Tibial artery (tissue), 4 donors: ENCODE measurements at regions not wholly inside any gene's neighbourhood (a gene's known extent, or its start where the extent isn't known, plus 50 kb on each side); places are given as distances from the start of the nearest gene placed in this dataset.

Experiments used
- DNase-seq, 2 donors: peaks; one replicate each; pipeline ENCODE4 v3.0.0-alpha.2; 2019
- H3K27ac ChIP-seq, 2 donors: fragments of 200-600 bp; sonication (generic) in 1 of 2; 1 replicate in 1 of 2; 2 replicates in 1 of 2; pipeline ENCODE4 v1.5.1; 2018 to 2019; ENCODE audit warnings: mild to moderate bottlenecking in 1 of 2
- H3K27me3 ChIP-seq, 2 donors: fragments of 200-600 bp; sonication (generic) in 1 of 2; one replicate each; pipeline versions ENCODE4 v1.5.1 to v1.6.0; 2016 to 2019
- H3K36me3 ChIP-seq, 3 donors: fragments of 200-600 bp; sonication (generic) in 2 of 3; one replicate each; pipeline ENCODE4 v1.5.1; 2016 to 2019; ENCODE audit warnings: mild to moderate bottlenecking in 2 of 3
- H3K4me1 ChIP-seq, 4 donors: fragments of 200-600 bp; sonication (generic) in 2 of 4; 1 replicate in 3 of 4; 2 replicates in 1 of 4; pipeline ENCODE4 v1.5.1; 2016 to 2019
- H3K4me3 ChIP-seq, 2 donors: fragments of 200-600 bp; sonication (generic) in 1 of 2; 1 replicate in 1 of 2; 2 replicates in 1 of 2; pipeline ENCODE4 v1.5.1; 2018 to 2019; ENCODE audit warnings: mild to moderate bottlenecking in 2 of 2
- H3K9me3 ChIP-seq, 3 donors: fragments of 200-600 bp; sonication (generic) in 1 of 3; one replicate each; pipeline ENCODE4 v1.5.1; 2016 to 2019
- intact Hi-C: fragments of 100-400 bp; cut with DNase I; formaldehyde crosslinking; loops from one replicate; pipeline ENCODE4 v1.15.0; 2023; ENCODE audit warnings: low total_unique reads
- TF ChIP-seq, protein P1 (sequence below), 2 experiments: fragments of 200-600 bp in 1 of 2; fragments of 450-650 bp in 1 of 2; IDR thresholded peaks; one replicate each; pipeline ENCODE4 v1.5.1; 2017 to 2019; ENCODE audit warnings: antibody characterized with exemption in 2 of 2, mild to moderate bottlenecking in 1 of 2, moderate library complexity in 1 of 2

DNA sequence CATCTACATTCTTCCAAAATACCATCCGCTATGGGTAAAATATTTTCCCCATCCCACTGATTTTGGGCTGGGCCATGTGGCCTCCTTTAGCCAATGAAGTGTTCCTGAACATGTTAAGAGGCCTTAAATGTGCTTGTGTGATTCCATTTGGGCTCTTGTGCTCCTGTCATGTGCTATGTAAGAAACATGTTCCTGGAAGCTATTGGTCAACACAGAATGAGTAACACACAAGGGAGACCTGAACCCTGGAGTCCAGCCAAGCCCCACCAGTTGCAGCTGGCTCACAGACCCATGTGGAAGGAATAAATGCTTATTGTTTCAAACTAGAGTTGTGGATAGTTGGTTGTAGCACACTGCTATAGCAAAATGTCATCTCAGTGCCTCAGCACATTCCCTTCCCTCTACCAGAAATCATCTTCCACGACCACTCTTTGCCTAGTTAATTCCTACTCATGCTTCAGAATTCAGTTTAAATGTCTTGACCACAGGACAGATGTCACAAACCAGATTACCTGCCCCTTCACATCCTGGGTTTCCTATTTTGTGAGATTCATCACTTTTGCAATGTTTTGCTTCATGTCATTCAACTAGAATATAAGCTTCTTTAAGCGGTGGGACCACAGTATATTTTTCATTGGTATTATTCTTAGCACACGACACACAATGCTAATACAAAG, 217.3 kb upstream of the EEA1 start:
- H3K27ac ChIP-seq: no peak overlapping the region
- H3K27me3 ChIP-seq: no peaks in the 10 kb centered on the region
- TF ChIP-seq, protein P1, sequence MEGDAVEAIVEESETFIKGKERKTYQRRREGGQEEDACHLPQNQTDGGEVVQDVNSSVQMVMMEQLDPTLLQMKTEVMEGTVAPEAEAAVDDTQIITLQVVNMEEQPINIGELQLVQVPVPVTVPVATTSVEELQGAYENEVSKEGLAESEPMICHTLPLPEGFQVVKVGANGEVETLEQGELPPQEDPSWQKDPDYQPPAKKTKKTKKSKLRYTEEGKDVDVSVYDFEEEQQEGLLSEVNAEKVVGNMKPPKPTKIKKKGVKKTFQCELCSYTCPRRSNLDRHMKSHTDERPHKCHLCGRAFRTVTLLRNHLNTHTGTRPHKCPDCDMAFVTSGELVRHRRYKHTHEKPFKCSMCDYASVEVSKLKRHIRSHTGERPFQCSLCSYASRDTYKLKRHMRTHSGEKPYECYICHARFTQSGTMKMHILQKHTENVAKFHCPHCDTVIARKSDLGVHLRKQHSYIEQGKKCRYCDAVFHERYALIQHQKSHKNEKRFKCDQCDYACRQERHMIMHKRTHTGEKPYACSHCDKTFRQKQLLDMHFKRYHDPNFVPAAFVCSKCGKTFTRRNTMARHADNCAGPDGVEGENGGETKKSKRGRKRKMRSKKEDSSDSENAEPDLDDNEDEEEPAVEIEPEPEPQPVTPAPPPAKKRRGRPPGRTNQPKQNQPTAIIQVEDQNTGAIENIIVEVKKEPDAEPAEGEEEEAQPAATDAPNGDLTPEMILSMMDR (IDR thresholded peaks at IDR 0.05): no peak
- no peak for DNase-seq
- no peak overlapping the region for H3K4me3 ChIP-seq
- no peaks in the 10 kb centered on the region for H3K4me1 ChIP-seq
- H3K9me3 ChIP-seq: no peaks in the 10 kb centered on the region
- intact Hi-C loops: no loop called here
- H3K36me3 ChIP-seq: no peaks in the 10 kb centered on the region

DNA sequence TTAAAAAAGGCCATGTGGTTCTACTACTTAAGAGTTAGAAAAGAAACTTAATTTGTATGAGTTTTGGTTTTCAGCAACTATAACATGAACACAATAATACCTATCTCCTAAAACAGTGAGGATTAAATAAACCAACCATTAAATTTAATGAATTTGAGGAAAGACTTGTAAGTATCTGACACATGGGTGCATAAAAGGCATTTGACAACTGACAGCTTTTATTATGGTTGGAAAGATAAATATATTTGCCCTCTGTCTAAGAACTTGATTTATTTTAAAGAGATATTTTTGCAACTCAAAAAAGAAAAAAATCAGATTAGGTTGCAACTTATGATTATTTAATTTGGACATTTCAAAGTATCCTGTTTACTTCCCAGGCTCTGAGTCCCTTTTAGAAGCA, 217.9 kb upstream of the EEA1 start:
- no peaks in the 10 kb centered on the region for H3K9me3 ChIP-seq
- DNase-seq: no peak
- H3K4me1 ChIP-seq: no peaks in the 10 kb centered on the region
- TF ChIP-seq, protein P1 (IDR thresholded peaks at IDR 0.05): no peak
- H3K4me3 ChIP-seq: no peak overlapping the region
- no peaks in the 10 kb centered on the region for H3K27me3 ChIP-seq
- no peaks in the 10 kb centered on the region for H3K36me3 ChIP-seq
- intact Hi-C loops: no loop called here
- no peak overlapping the region for H3K27ac ChIP-seq

DNA sequence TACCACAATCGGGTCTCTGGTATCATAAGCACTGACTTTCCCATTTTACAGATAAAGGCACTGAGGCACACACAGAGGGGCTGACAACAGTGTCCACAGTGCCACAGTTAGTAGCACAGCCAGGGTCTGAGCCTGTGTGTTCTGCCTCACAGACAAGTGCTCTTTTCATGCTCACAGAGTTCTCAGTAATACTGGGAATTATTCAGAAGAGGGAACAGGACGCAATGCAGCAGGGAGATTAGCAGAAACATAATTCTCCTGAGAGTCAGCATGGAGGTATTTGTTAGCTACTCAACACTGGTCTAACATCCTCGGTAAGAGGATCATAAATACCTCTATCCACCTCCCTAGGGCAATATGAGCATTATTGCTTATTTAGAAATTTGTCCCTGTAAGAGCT, 219.3 kb upstream of the EEA1 start:
- TF ChIP-seq, protein P1 (IDR thresholded peaks at IDR 0.05): no peak
- no peak overlapping the region for H3K27ac ChIP-seq
- H3K4me1 ChIP-seq: no peaks in the 10 kb centered on the region
- no peaks in the 10 kb centered on the region for H3K36me3 ChIP-seq
- no peaks in the 10 kb centered on the region for H3K9me3 ChIP-seq
- DNase-seq: no peak
- intact Hi-C loops: no loop called here
- no peak overlapping the region for H3K4me3 ChIP-seq
- no peaks in the 10 kb centered on the region for H3K27me3 ChIP-seq

DNA sequence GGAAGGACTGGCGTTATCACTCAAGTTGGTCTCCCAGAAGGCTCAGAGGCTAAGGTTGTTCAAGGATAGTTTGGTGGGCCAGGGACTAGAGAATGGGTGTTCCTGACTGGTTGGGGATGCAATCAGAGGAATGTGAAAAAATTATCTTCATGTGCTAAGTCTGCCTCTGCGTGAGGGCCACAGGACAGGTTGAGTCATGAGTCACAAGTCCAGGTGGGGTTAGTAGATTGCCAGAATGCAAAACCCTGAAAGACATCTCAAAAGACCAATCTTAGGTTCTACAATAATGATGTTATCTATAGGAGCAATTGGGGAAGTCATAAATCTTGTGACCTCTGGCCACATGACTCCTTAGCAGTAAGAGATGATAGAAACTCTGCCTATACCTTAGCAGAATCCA, 220.1 kb upstream of the EEA1 start:
- no peaks in the 10 kb centered on the region for H3K4me1 ChIP-seq
- intact Hi-C loops: no loop called here
- no peak overlapping the region for H3K4me3 ChIP-seq
- DNase-seq: no peak
- TF ChIP-seq, protein P1 (IDR thresholded peaks at IDR 0.05): no peak
- no peaks in the 10 kb centered on the region for H3K9me3 ChIP-seq
- H3K27me3 ChIP-seq: no peaks in the 10 kb centered on the region
- no peak overlapping the region for H3K27ac ChIP-seq
- H3K36me3 ChIP-seq: no peaks in the 10 kb centered on the region

DNA sequence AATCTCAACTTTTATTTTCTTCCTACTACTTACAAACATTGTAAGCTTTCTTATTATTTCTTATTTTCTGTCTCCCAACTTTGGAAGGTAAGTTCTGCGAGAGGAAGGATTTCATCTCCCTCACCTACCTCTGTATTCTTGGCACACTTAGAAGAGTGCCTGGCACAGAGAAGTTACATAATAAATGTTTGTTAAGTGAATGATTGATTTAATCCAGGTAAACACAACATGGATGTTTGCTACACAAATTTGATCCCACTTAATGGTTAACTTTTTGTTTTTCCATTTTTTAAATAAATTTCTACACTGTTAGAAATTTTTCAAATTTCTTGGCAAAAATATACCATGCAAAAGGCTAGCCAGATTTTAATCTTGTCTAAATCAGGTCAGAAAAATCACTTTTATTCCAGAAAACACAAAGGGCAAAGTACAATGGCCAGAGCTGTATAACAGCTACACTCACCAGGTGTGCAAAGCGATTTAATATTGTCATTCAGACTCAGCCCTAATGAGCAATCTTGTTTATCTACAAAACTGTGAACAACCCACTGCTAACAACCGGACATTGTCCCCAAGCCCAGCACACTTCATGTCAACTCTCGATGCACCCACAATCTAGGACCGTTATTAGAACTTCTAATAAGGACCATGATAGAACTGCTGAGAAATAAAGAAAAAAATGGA, 222.1 kb upstream of the EEA1 start:
- Histone ChIP-seq H3K9me3 (no peaks in the 10 kb centered on the region), H3K27ac (no peak overlapping the region), H3K27me3 (no peaks in the 10 kb centered on the region), H3K36me3 (no peaks in the 10 kb centered on the region), H3K4me3 (no peak overlapping the region), H3K4me1 (peaks cover 0 to 8% (median 5%) of the 10 kb centered on the region in 4 donors)
- intact Hi-C loops: no loop called here
- DNase-seq: no peak
- TF ChIP-seq, protein P1 (IDR thresholded peaks at IDR 0.05): no peak
